Subcutaneous abdominal adipose tissue (tissue), 5 donors: ENCODE measurements at regions not wholly inside any gene's neighbourhood (a gene's known extent, or its start where the extent isn't known, plus 50 kb on each side); places are given as distances from the start of the nearest gene placed in this dataset.

ENCODE experiments used
- H3K27ac ChIP-seq: one replicate; pipeline ENCODE4 v1.7.0; 2013; ENCODE audit warnings: low read depth, mild to moderate bottlenecking, inconsistent platforms, low read length, moderate library complexity
- H3K27me3 ChIP-seq, 5 donors: one replicate each; pipeline ENCODE4 v1.7.0; 2013; ENCODE audit warnings: low read length in 5 of 5, inconsistent platforms in 1 of 5; ENCODE audit not compliant: control insufficient read depth in 5 of 5, insufficient read depth in 4 of 5
- H3K36me3 ChIP-seq, 5 donors: one replicate each; pipeline ENCODE4 v1.7.0; 2013; ENCODE audit warnings: low read length in 5 of 5; ENCODE audit not compliant: control insufficient read depth in 5 of 5, insufficient read depth in 5 of 5
- H3K4me1 ChIP-seq, 5 donors: one replicate each; pipeline ENCODE4 v1.7.0; 2013; ENCODE audit warnings: low read length in 5 of 5, mild to moderate bottlenecking in 3 of 5, moderate library complexity in 1 of 5; ENCODE audit not compliant: control insufficient read depth in 5 of 5, insufficient read depth in 5 of 5
- H3K4me3 ChIP-seq, 5 donors: one replicate each; pipeline ENCODE4 v1.7.0; 2013; ENCODE audit warnings: low read length in 5 of 5, low read depth in 1 of 5
- H3K9ac ChIP-seq, 5 donors: one replicate each; pipeline ENCODE4 v1.7.0; 2013; ENCODE audit warnings: low read length in 5 of 5, mild to moderate bottlenecking in 4 of 5, moderate library complexity in 3 of 5
- H3K9me3 ChIP-seq, 5 donors: one replicate each; pipeline ENCODE4 v1.7.0; 2013; ENCODE audit warnings: low read length in 5 of 5; ENCODE audit not compliant: control insufficient read depth in 5 of 5
- donor health status: healthy.
- donor health status: healthy.
- donor health status: healthy.
- donor health status: healthy.
- donor health status: healthy.

- H3K4me3 ChIP-seq, result no peak overlapping the region
- H3K27me3 ChIP-seq, result peaks cover 0 to 4% (median 0%) of the 10 kb centered on the region in 5 donors
- no peak overlapping the region for H3K27ac ChIP-seq
- no peaks in the 10 kb centered on the region for H3K36me3 ChIP-seq
- H3K9ac ChIP-seq, result no peak overlapping the region
- peaks cover 0 to 9% (median 6%) of the 10 kb centered on the region in 5 donors for H3K4me1 ChIP-seq
- no peaks in the 10 kb centered on the region for H3K9me3 ChIP-seq
Measured at GRCh38 chr3:9301091-9301490, 51.6 kb upstream of the SRGAP3 start.

GRCh38 chr3:9301798-9302197 is 52.4 kb upstream of the SRGAP3 start:
- Histone ChIP-seq H3K27ac (no peak overlapping the region), H3K4me3 (no peak overlapping the region), H3K4me1 (peaks cover 0 to 9% (median 6%) of the 10 kb centered on the region in 5 donors), H3K9me3 (no peaks in the 10 kb centered on the region), H3K27me3 (peaks cover 0 to 4% (median 0%) of the 10 kb centered on the region in 5 donors), H3K36me3 (no peaks in the 10 kb centered on the region), H3K9ac (no peak overlapping the region)

- Histone ChIP-seq H3K27ac (no peak overlapping the region), H3K4me1 (peaks cover 0 to 9% (median 6%) of the 10 kb centered on the region in 5 donors), H3K27me3 (peaks cover 0 to 4% (median 0%) of the 10 kb centered on the region in 5 donors), H3K9ac (peak overlapping the region in 1 of 5 donors; percentile 32), H3K4me3 (peak overlapping the region; percentile 12 to 56 (median 45)), H3K9me3 (no peaks in the 10 kb centered on the region), H3K36me3 (no peaks in the 10 kb centered on the region)
Measured at GRCh38 chr3:9302425-9303181, 53.2 kb upstream of the SRGAP3 start.

GRCh38 chr3:9308298-9308990 is 54.4 kb upstream of the THUMPD3 start:
- Histone ChIP-seq H3K27me3 (peaks cover 0 to 3% (median 0%) of the 10 kb centered on the region in 5 donors), H3K9ac (no peak overlapping the region), H3K27ac (no peak overlapping the region), H3K9me3 (no peaks in the 10 kb centered on the region), H3K4me1 (peaks cover 0 to 3% (median 0%) of the 10 kb centered on the region in 5 donors), H3K36me3 (no peaks in the 10 kb centered on the region), H3K4me3 (no peak overlapping the region)

GRCh38 chr3:9310043-9310442 is 52.8 kb upstream of the THUMPD3 start:
- Histone ChIP-seq H3K4me1 (peaks cover 0 to 6% (median 3%) of the 10 kb centered on the region in 5 donors), H3K27me3 (no peaks in the 10 kb centered on the region), H3K9ac (no peak overlapping the region), H3K4me3 (no peak overlapping the region), H3K9me3 (no peaks in the 10 kb centered on the region), H3K27ac (no peak overlapping the region), H3K36me3 (no peaks in the 10 kb centered on the region)

- H3K4me1 ChIP-seq, result peaks cover 0 to 6% (median 3%) of the 10 kb centered on the region in 5 donors
- no peak overlapping the region for H3K4me3 ChIP-seq
- H3K9ac ChIP-seq, result no peak overlapping the region
- H3K36me3 ChIP-seq, result no peaks in the 10 kb centered on the region
- no peak overlapping the region for H3K27ac ChIP-seq
- H3K27me3 ChIP-seq, result no peaks in the 10 kb centered on the region
- no peaks in the 10 kb centered on the region for H3K9me3 ChIP-seq
Measured at GRCh38 chr3:9311228-9311627, 51.6 kb upstream of the THUMPD3 start.
